HL-60 (cell line): ENCODE measurements at regions not wholly inside any gene's neighbourhood (a gene's known extent, or its start where the extent isn't known, plus 50 kb on each side); places are given as distances from the start of the nearest gene placed in this dataset.

Experiments used
- DNase-seq, 2 experiments: peaks; one replicate each; pipeline ENCODE4 v3.0.0-alpha.2; 2010 to 2020; ENCODE audit warnings: low read depth in 1 of 2, low spot score in 1 of 2
- H3K27ac ChIP-seq: fragments of 250-450 bp; sonication (Bioruptor Pico); replicated peaks from 2 replicates; pipeline ENCODE4 v1.5.1; 2020; ENCODE audit warnings: mild to moderate bottlenecking, moderate library complexity
- H3K27me3 ChIP-seq: fragments of 250-450 bp; sonication (Bioruptor Pico); 2 replicates; pipeline ENCODE4 v1.5.1; 2021; ENCODE audit warnings: mild to moderate bottlenecking, moderate library complexity; ENCODE audit not compliant: insufficient read depth, poor library complexity, severe bottlenecking
- H3K4me3 ChIP-seq: replicated peaks from 2 replicates; pipeline ENCODE4 v1.5.1; 2011; ENCODE audit warnings: mild to moderate bottlenecking, control low read depth, low read length; ENCODE audit not compliant: insufficient read depth
- GABPA ChIP-seq: IDR thresholded peaks from 2 replicates; pipeline ENCODE4 v1.6.1; 2012; ENCODE audit warnings: low read depth
- POLR2AphosphoS5 ChIP-seq: IDR thresholded peaks from 2 replicates; pipeline ENCODE4 v1.6.1; 2012; ENCODE audit warnings: low read depth
- SPI1 ChIP-seq: IDR thresholded peaks from 2 replicates; pipeline ENCODE4 v1.6.1; 2012; ENCODE audit warnings: low read depth, mild to moderate bottlenecking, borderline replicate concordance
- TF ChIP-seq, protein P1 (sequence below): IDR thresholded peaks from 2 replicates; pipeline ENCODE4 v1.6.1; 2012; ENCODE audit warnings: low read depth; ENCODE audit not compliant: insufficient replicate concordance
- TF ChIP-seq, protein P2 (sequence below): IDR thresholded peaks from one replicate; pipeline ENCODE4 v1.5.1; 2011; ENCODE audit warnings: low read length, control low read depth, inconsistent platforms; ENCODE audit not compliant: insufficient read depth

DNA sequence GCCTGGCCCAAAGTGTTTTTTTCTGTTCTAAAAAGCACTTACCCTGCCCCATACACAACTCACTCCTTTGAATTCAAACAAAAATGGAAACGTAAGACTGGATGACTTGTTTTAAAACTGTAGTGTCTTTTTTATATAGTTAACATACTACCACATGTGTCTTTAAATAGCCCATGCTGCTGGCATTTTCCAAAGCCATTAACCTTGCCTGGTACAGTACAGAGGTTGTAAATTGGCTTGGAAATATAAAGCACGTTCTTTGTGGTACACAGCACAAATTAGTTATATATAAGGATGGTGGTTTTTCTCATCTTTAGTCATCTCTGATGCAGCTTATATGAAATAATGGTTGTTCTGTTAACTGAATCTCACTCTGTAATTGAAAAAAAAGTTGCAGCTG, 519.7 kb upstream of the ZNF608 start:
- Histone ChIP-seq H3K4me3 (no peak overlapping the region), H3K27me3 (no peaks in the 10 kb centered on the region), H3K27ac (no peak overlapping the region)
- TF ChIP-seq, protein P1, sequence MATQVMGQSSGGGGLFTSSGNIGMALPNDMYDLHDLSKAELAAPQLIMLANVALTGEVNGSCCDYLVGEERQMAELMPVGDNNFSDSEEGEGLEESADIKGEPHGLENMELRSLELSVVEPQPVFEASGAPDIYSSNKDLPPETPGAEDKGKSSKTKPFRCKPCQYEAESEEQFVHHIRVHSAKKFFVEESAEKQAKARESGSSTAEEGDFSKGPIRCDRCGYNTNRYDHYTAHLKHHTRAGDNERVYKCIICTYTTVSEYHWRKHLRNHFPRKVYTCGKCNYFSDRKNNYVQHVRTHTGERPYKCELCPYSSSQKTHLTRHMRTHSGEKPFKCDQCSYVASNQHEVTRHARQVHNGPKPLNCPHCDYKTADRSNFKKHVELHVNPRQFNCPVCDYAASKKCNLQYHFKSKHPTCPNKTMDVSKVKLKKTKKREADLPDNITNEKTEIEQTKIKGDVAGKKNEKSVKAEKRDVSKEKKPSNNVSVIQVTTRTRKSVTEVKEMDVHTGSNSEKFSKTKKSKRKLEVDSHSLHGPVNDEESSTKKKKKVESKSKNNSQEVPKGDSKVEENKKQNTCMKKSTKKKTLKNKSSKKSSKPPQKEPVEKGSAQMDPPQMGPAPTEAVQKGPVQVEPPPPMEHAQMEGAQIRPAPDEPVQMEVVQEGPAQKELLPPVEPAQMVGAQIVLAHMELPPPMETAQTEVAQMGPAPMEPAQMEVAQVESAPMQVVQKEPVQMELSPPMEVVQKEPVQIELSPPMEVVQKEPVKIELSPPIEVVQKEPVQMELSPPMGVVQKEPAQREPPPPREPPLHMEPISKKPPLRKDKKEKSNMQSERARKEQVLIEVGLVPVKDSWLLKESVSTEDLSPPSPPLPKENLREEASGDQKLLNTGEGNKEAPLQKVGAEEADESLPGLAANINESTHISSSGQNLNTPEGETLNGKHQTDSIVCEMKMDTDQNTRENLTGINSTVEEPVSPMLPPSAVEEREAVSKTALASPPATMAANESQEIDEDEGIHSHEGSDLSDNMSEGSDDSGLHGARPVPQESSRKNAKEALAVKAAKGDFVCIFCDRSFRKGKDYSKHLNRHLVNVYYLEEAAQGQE: no peak
- TF ChIP-seq GABPA: no peak
- TF ChIP-seq, protein P2, sequence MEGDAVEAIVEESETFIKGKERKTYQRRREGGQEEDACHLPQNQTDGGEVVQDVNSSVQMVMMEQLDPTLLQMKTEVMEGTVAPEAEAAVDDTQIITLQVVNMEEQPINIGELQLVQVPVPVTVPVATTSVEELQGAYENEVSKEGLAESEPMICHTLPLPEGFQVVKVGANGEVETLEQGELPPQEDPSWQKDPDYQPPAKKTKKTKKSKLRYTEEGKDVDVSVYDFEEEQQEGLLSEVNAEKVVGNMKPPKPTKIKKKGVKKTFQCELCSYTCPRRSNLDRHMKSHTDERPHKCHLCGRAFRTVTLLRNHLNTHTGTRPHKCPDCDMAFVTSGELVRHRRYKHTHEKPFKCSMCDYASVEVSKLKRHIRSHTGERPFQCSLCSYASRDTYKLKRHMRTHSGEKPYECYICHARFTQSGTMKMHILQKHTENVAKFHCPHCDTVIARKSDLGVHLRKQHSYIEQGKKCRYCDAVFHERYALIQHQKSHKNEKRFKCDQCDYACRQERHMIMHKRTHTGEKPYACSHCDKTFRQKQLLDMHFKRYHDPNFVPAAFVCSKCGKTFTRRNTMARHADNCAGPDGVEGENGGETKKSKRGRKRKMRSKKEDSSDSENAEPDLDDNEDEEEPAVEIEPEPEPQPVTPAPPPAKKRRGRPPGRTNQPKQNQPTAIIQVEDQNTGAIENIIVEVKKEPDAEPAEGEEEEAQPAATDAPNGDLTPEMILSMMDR: no peak
- no peak for TF ChIP-seq SPI1
- TF ChIP-seq POLR2AphosphoS5: no peak
- no peak for DNase-seq

GRCh38 chr5:125267636-125268248, 521.3 kb upstream of the ZNF608 start:
- TF ChIP-seq POLR2AphosphoS5 (no peak), SPI1 (no peak), GABPA (no peak)
- TF ChIP-seq, protein P1: no peak
- TF ChIP-seq, protein P2: no peak
- H3K4me3 ChIP-seq: no peak overlapping the region
- no peaks in the 10 kb centered on the region for H3K27me3 ChIP-seq
- DNase-seq: no peak
- no peak overlapping the region for H3K27ac ChIP-seq

- no peaks in the 10 kb centered on the region for H3K27me3 ChIP-seq
- DNase-seq: no peak
- H3K4me3 ChIP-seq: no peak overlapping the region
- no peak for TF ChIP-seq SPI1
- TF ChIP-seq, protein P1: no peak
- no peak for TF ChIP-seq GABPA
- TF ChIP-seq, protein P2: no peak
- no peak for TF ChIP-seq POLR2AphosphoS5
- no peak overlapping the region for H3K27ac ChIP-seq
Measured at GRCh38 chr5:125269926-125270325, 523.5 kb upstream of the ZNF608 start.
